ENCODE measurements at regions not wholly inside any gene's neighbourhood (a gene's known extent, or its start where the extent isn't known, plus 50 kb on each side); places are given as distances from the start of the nearest gene placed in this dataset.

- no peaks in the 10 kb centered on the region; a peak in 1 of 4 replicates for H3K27me3 ChIP-seq (replicated peaks in 1 of 2; ENCODE audit: control insufficient read depth in 2 of 2, insufficient read depth in 2 of 2, low read length in 1 of 2)
- no TSS peak for BruUV-seq (replicated peaks)
- no peaks in the 10 kb centered on the region for H4K20me1 ChIP-seq (ENCODE audit: control insufficient read depth, insufficient read depth)
- no peaks in the 10 kb centered on the region for H3K4me1 ChIP-seq (ENCODE audit: control insufficient read depth, insufficient read depth, low read length)
- H3K36me3 ChIP-seq (ENCODE audit: control insufficient read depth in 2 of 2, insufficient read depth in 2 of 2, low read length in 1 of 2) = no peaks in the 10 kb centered on the region
- in situ Hi-C loops (cut with MboI) = no loop called here
- no peaks in the 10 kb centered on the region for H3K9me3 ChIP-seq (replicated peaks; ENCODE audit: control insufficient read depth, insufficient read depth, low read length)
- DNase-seq (ENCODE audit: low read depth, low spot score) = no peak
- ATAC-seq = no peak
- H3K27ac ChIP-seq (ENCODE audit: control insufficient read depth, insufficient read depth) = no peak overlapping the region
- no peaks in the 10 kb centered on the region for H3K79me2 ChIP-seq (ENCODE audit: control insufficient read depth, insufficient read depth, low read length)
- H3K9ac ChIP-seq (ENCODE audit: control insufficient read depth, insufficient read depth, low read length) = no peak overlapping the region
- RAD21 ChIA-PET (ENCODE audit: unreplicated experiment) = interaction anchor here (0.6 to 1.3 kb wide), 2 partner anchors 422 to 424 kb away, joined by 3 to 4 read pairs; no protein-coding TSS in a partner anchor
- FAIRE-seq = no peak
- H3K4me3 ChIP-seq = no peak overlapping the region
- SMC1A ChIA-PET (ENCODE audit: uncharacterized antibody, unreplicated experiment) = interaction anchor here (0.7 to 2.5 kb wide), 2 partner anchors 334 to 422 kb away, joined by 4 to 13 read pairs; no protein-coding TSS in a partner anchor
- intact Hi-C loops (cut with micrococcal nuclease; ENCODE audit: unreplicated experiment) = no loop called here
- POLR2A ChIA-PET = no interaction called here
- no peak overlapping the region for H2AFZ ChIP-seq (ENCODE audit: control insufficient read depth, low read depth, low read length)
- no peak overlapping the region for H3K4me2 ChIP-seq (ENCODE audit: control insufficient read depth, insufficient read depth)
- CTCF ChIA-PET = interaction anchor here (0.6 to 1.9 kb wide), 4 partner anchors 10 to 335 kb away, joined by 3 to 7 read pairs (median 4); no protein-coding TSS in a partner anchor
- 46% methylated on average over 33 of the region's 33 CpGs for WGBS (ENCODE audit: insufficient coverage, insufficient replicate concordance, low lambda C conversion rate, missing lambda C conversion rate)
- TF ChIP-seq ZBTB33 (IDR thresholded peaks at IDR 0.05) (no peak), MTA3 (IDR thresholded peaks at IDR 0.05; ENCODE audit: borderline replicate concordance, low read length) (no peak), ZNF217 (IDR thresholded peaks at IDR 0.05) (no peak), EGR1 (IDR thresholded peaks at IDR 0.05; ENCODE audit: borderline replicate concordance in 1 of 2, low read depth in 2 of 2, low read length in 2 of 2) (no peak), HDGF (IDR thresholded peaks at IDR 0.05) (no peak), BHLHE40 (IDR thresholded peaks at IDR 0.05; ENCODE audit: borderline replicate concordance in 1 of 2, low read depth in 2 of 2, low read length in 1 of 2) (no peak), CTCF (IDR thresholded peaks at IDR 0.05 in 2 of 3, conservative IDR thresholded peaks at IDR 0.05 in 1 of 3; ENCODE audit: control insufficient read depth in 2 of 3, extremely low read depth in 1 of 3, insufficient read depth in 1 of 3, low read depth in 3 of 3, low read length in 3 of 3) (no peak), NFIC (IDR thresholded peaks at IDR 0.05; ENCODE audit: low read depth, low read length) (no peak), SKIL (IDR thresholded peaks at IDR 0.05; ENCODE audit: low read depth, poor library complexity, severe bottlenecking) (no peak), GATAD2B (conservative IDR thresholded peaks at IDR 0.05; ENCODE audit: low read depth) (no peak), STAT3 (IDR thresholded peaks at IDR 0.05; ENCODE audit: low read depth, low read length) (no peak), SUZ12 (IDR thresholded peaks at IDR 0.05; ENCODE audit: unreplicated experiment) (no peak)
- TF ChIP-seq, protein P1, sequence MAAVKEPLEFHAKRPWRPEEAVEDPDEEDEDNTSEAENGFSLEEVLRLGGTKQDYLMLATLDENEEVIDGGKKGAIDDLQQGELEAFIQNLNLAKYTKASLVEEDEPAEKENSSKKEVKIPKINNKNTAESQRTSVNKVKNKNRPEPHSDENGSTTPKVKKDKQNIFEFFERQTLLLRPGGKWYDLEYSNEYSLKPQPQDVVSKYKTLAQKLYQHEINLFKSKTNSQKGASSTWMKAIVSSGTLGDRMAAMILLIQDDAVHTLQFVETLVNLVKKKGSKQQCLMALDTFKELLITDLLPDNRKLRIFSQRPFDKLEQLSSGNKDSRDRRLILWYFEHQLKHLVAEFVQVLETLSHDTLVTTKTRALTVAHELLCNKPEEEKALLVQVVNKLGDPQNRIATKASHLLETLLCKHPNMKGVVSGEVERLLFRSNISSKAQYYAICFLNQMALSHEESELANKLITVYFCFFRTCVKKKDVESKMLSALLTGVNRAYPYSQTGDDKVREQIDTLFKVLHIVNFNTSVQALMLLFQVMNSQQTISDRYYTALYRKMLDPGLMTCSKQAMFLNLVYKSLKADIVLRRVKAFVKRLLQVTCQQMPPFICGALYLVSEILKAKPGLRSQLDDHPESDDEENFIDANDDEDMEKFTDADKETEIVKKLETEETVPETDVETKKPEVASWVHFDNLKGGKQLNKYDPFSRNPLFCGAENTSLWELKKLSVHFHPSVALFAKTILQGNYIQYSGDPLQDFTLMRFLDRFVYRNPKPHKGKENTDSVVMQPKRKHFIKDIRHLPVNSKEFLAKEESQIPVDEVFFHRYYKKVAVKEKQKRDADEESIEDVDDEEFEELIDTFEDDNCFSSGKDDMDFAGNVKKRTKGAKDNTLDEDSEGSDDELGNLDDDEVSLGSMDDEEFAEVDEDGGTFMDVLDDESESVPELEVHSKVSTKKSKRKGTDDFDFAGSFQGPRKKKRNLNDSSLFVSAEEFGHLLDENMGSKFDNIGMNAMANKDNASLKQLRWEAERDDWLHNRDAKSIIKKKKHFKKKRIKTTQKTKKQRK (IDR thresholded peaks at IDR 0.05; ENCODE audit: low read depth, low read length) = no peak
Observed at GRCh38 chr10:131452926-131453720, 141.6 kb upstream of the TCERG1L start.
